A549 (cell line): ENCODE measurements at regions not wholly inside any gene's neighbourhood (a gene's known extent, or its start where the extent isn't known, plus 50 kb on each side); places are given as distances from the start of the nearest gene placed in this dataset.

Experiments
- CHD2 ChIP-seq: fragments of 150-350 bp; IDR thresholded peaks from 2 replicates; pipeline ENCODE4 v1.6.1; 2014; ENCODE audit warnings: low read length; ENCODE audit not compliant: partially characterized antibody
- POLR2A ChIP-seq: IDR thresholded peaks from 2 replicates; pipeline ENCODE4 v1.6.1; 2012; ENCODE audit warnings: mild to moderate bottlenecking, low read length
- RFX5 ChIP-seq: fragments of 450-650 bp; IDR thresholded peaks from 2 replicates; pipeline ENCODE4 v1.7.1; 2014; ENCODE audit warnings: antibody characterized with exemption, mild to moderate bottlenecking, moderate library complexity
- RNF2 ChIP-seq: fragments of 200-600 bp; sonication (generic); IDR thresholded peaks from 2 replicates; pipeline ENCODE4 v1.6.1; 2016; ENCODE audit warnings: low read depth, mild to moderate bottlenecking, antibody characterized with exemption, moderate library complexity, borderline replicate concordance
- ZSCAN20 ChIP-seq: fragments of 250-450 bp; sonication (Bioruptor Pico); IDR thresholded peaks from 2 replicates; pipeline ENCODE4 v1.8.0; 2022; ENCODE audit warnings: mild to moderate bottlenecking, moderate library complexity

DNA sequence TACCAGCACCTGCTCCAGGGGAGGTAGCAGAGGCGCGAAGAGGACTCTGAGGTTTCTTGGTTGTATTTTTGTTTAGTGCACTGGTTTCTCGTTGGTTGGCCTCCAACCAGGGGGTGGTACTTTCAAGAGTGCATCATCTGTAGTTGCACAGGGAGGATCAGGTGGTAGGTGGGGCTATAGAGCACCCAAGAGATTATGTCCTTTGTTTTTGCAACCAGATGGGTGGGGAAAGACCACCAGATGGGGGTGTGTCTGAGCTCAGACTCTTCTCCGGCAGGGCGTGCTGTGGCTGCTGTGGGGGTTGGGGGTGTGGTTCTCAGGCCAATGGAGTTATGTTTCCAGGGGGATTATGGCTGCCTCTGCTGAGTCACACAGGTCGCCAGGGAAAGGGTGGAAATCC, 254.4 kb upstream of the KLF12 start:
- no peak for TF ChIP-seq RNF2
- no peak for TF ChIP-seq CHD2
- TF ChIP-seq POLR2A, result no peak
- no peak for TF ChIP-seq ZSCAN20 (CRISPR knock-in tag)
- TF ChIP-seq RFX5, result no peak
